GM12873 (cell line): ENCODE measurements at regions not wholly inside any gene's neighbourhood (a gene's known extent, or its start where the extent isn't known, plus 50 kb on each side); places are given as distances from the start of the nearest gene placed in this dataset.

Experiments used
- CTCF ChIP-seq: IDR thresholded peaks from 2 replicates; pipeline ENCODE4 v1.5.1; 2012; ENCODE audit warnings: low read depth, mild to moderate bottlenecking, moderate library complexity, low read length, control low read depth; ENCODE audit not compliant: insufficient read depth; ENCODE audit errors: missing control alignments

GRCh38 chr11:82373781-82374542, 359.7 kb downstream of the FAM181B start:
- no peak for TF ChIP-seq CTCF

GRCh38 chr11:82365351-82365750, 368.3 kb downstream of the FAM181B start:
- TF ChIP-seq CTCF = no peak

GRCh38 chr11:82356316-82356715, 377.3 kb downstream of the FAM181B start:
- no peak for TF ChIP-seq CTCF

GRCh38 chr11:82355313-82355823, 378.3 kb downstream of the FAM181B start:
- no peak for TF ChIP-seq CTCF

GRCh38 chr11:82326853-82327252, 406.8 kb downstream of the FAM181B start:
- TF ChIP-seq CTCF = no peak

- TF ChIP-seq CTCF = no peak
Measured at GRCh38 chr11:82321206-82321605, 412.5 kb downstream of the FAM181B start.

GRCh38 chr11:82315093-82315492, 418.6 kb downstream of the FAM181B start:
- peak; percentile 54 for TF ChIP-seq CTCF
